AG04450 (cell line): ENCODE measurements at regions not wholly inside any gene's neighbourhood (a gene's known extent, or its start where the extent isn't known, plus 50 kb on each side); places are given as distances from the start of the nearest gene placed in this dataset.

Experiments
- CTCF ChIA-PET: fragments of 300-600, 350-600 bp; formaldehyde crosslinking; extraction: SDS; loops from one replicate; lab custom pipeline; 2022; ENCODE audit warnings: antibody characterized with exemption, inconsistent platforms; lab: Charles Lee
- POLR2A ChIA-PET: fragments of 350-600 bp; formaldehyde crosslinking; extraction: SDS; loops from one replicate; lab custom pipeline; 2021; ENCODE audit warnings: antibody characterized with exemption, inconsistent platforms; lab: Yijun Ruan, JAX
- DNase-seq: peaks from one replicate; pipeline ENCODE4 v3.0.0-alpha.2; 2011; ENCODE audit warnings: low read depth, low spot score
- H3K27ac ChIP-seq: one replicate; pipeline ENCODE4 v1.5.1; 2012; ENCODE audit warnings: low read depth, low read length, control low read depth
- H3K27me3 ChIP-seq: one replicate; pipeline ENCODE4 v1.6.0; 2012; ENCODE audit warnings: low read length; ENCODE audit not compliant: control insufficient read depth, insufficient read depth
- H3K4me3 ChIP-seq: 2 replicates; pipeline ENCODE4 v1.5.1; 2011; ENCODE audit warnings: mild to moderate bottlenecking, low read depth, low read length, control low read depth
- H3K9me3 ChIP-seq: 2 replicates; pipeline ENCODE4 v1.5.1; 2012; ENCODE audit warnings: low read length; ENCODE audit not compliant: control insufficient read depth, insufficient read depth
- TF ChIP-seq, protein P1 (sequence below): IDR thresholded peaks from 2 replicates; pipeline ENCODE4 v1.5.1; 2011; ENCODE audit warnings: low read depth, low read length, control low read depth, inconsistent platforms

DNA sequence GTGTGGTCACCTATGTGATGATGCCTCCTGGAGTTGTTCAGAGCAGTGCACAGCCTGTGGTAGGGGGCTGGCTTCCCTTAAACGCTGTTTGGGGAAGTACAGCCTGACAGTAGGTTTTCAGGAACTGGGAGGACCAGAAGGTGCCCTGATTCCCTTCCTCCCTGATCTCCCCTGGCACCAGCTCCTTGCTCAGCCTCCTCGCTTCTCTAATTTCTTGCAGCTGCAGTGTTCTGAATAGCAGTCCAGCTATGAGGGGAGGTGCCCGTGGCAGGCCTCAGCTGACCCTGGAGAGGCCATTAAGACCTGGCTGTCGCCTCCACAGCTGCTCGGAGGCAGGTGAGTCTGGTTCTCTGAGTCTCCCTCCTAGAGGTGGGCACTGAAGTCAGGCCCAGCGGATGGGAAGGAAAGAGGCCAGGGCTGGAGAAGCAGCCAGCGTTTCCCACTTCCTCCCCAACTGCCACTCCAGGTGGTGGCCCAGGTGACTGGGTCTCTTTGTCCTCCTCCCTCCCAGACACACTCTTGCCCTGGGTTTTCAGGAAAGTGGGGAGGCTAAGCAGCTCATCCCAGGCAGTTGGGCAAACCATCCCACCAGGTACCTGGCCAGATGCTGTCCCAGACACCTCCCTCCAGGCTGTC, 52.0 kb upstream of the RPL11 start:
- TF ChIP-seq, protein P1, sequence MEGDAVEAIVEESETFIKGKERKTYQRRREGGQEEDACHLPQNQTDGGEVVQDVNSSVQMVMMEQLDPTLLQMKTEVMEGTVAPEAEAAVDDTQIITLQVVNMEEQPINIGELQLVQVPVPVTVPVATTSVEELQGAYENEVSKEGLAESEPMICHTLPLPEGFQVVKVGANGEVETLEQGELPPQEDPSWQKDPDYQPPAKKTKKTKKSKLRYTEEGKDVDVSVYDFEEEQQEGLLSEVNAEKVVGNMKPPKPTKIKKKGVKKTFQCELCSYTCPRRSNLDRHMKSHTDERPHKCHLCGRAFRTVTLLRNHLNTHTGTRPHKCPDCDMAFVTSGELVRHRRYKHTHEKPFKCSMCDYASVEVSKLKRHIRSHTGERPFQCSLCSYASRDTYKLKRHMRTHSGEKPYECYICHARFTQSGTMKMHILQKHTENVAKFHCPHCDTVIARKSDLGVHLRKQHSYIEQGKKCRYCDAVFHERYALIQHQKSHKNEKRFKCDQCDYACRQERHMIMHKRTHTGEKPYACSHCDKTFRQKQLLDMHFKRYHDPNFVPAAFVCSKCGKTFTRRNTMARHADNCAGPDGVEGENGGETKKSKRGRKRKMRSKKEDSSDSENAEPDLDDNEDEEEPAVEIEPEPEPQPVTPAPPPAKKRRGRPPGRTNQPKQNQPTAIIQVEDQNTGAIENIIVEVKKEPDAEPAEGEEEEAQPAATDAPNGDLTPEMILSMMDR: no peak
- peaks cover 12% of the 10 kb centered on the region for H3K27me3 ChIP-seq
- no peaks in the 10 kb centered on the region for H3K9me3 ChIP-seq
- DNase-seq: no peak
- ChIA-PET POLR2A (interaction anchor here (2.0 kb wide), 1 partner anchor 52 kb away, joined by 8 read pairs; the partner anchor contains the start of gene RPL11), CTCF (interaction anchor here (0.6 to 12.9 kb wide), 3 partner anchors 25 to 442 kb away, joined by 4 to 482 read pairs (median 8); no protein-coding TSS in a partner anchor)
- no peak overlapping the region for H3K27ac ChIP-seq
- H3K4me3 ChIP-seq: no peak overlapping the region

DNA sequence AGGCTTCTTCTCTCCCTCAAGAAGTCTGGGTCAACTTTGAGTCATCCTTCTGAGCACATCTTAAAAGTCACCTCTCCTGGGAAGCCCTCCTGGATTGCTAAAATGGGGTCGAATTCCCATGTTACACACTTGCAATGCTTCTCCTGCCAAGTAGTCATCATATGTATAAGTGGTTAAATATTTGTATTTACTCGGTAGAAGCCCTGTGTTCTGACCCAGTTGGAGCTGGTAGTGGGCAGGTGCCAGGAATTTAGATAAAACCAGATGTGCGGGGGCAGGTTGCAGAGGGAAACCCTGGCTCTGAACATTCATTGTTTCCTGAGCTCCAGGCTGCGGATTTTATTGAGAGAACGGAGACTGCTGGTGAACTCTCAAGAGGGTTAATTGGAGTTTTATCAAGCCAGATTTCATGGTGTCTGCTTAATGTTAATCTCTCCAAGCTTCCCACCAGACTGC, 52.8 kb upstream of the RPL11 start:
- ChIA-PET CTCF (interaction anchor here (0.6 to 12.9 kb wide), 9 partner anchors 8 to 441 kb away, joined by 3 to 482 read pairs (median 15); partner anchors contain the start of gene RPL11), POLR2A (interaction anchor here (1.1 to 2.0 kb wide), 2 partner anchors 53 to 79 kb away, joined by 3 to 8 read pairs; partner anchors contain the start of genes ID3 and RPL11)
- no peak for DNase-seq
- Histone ChIP-seq H3K9me3 (no peaks in the 10 kb centered on the region), H3K27ac (no peak overlapping the region), H3K4me3 (no peak overlapping the region), H3K27me3 (peaks cover 6% of the 10 kb centered on the region)
- TF ChIP-seq, protein P1: no peak

DNA sequence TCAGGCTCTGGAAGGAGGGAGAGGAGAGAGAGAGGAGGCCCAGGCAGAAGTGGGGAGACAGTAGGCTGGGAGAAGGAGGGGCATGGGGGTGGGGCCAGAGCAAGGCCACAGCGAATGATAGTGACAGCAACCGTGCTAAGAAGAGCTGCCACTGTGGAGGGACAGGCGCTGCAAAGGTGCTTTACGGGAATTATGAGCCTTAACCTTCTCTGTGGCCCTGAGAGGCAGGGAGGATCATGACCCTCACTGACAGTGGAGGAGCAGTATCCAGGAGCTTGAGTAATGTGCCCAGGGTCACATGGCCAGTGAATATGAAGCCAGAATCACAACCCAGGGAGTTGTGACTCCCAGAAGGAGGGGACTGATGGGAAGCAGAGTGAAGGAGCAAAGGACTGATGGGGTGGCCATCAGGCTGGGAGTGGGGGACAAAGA, 53.4 kb upstream of the RPL11 start:
- no peak for DNase-seq
- ChIA-PET CTCF (interaction anchor here (0.6 to 12.9 kb wide), 15 partner anchors 8 to 141 kb away, joined by 3 to 482 read pairs (median 8); partner anchors contain the start of gene RPL11), POLR2A (interaction anchor here (1.1 to 2.0 kb wide), 2 partner anchors 53 to 79 kb away, joined by 3 to 8 read pairs; partner anchors contain the start of genes ID3 and RPL11)
- H3K9me3 ChIP-seq: no peaks in the 10 kb centered on the region
- no peak overlapping the region for H3K27ac ChIP-seq
- no peak overlapping the region for H3K4me3 ChIP-seq
- peaks cover 6% of the 10 kb centered on the region for H3K27me3 ChIP-seq
- TF ChIP-seq, protein P1: no peak

DNA sequence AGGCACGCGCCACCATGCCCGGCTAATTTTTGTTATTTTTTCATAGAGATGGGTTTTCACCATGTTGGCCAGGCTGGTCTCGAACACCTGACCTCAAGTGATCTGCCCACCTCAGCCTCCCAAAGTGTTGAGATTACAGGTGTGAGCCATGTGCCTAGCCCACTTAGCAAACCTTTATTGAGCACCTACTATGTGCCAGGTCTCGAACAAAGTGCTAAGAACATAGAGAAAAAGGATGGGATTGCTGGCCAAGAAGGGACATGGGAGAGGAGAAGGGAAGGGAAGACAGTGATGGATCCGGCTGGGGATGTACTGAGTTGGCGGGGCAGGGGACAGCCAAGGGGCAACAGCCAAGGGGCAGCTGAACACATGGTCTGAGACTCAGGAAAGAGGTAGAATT, 55.6 kb upstream of the RPL11 start:
- CTCF ChIA-PET: interaction anchor here (2.6 to 12.9 kb wide), 5 partner anchors 15 to 139 kb away, joined by 24 to 482 read pairs (median 36); no protein-coding TSS in a partner anchor
- DNase-seq: no peak
- no peak overlapping the region for H3K4me3 ChIP-seq
- H3K27ac ChIP-seq: no peak overlapping the region
- H3K27me3 ChIP-seq: peaks cover 6% of the 10 kb centered on the region
- TF ChIP-seq, protein P1: no peak
- POLR2A ChIA-PET: interaction anchor here (0.7 to 1.8 kb wide), 3 partner anchors 77 to 266 kb away, joined by 3 to 11 read pairs (median 8); partner anchors contain the start of genes ID3 and ZNF436
- H3K9me3 ChIP-seq: no peaks in the 10 kb centered on the region
